H1 (cell line): ENCODE measurements at regions not wholly inside any gene's neighbourhood (a gene's known extent, or its start where the extent isn't known, plus 50 kb on each side); places are given as distances from the start of the nearest gene placed in this dataset.

ENCODE experiments used
- BCL11A ChIP-seq, 2 experiments: IDR thresholded peaks; one replicate each; pipeline ENCODE4 v1.6.1; 2011; ENCODE audit warnings: low read depth in 2 of 2, low read length in 2 of 2, mild to moderate bottlenecking in 2 of 2
- CEBPB ChIP-seq: IDR thresholded peaks from 2 replicates; pipeline ENCODE4 v1.6.1; 2012; ENCODE audit warnings: low read depth, low read length
- CHD1 ChIP-seq: IDR thresholded peaks from 2 replicates; pipeline ENCODE4 v1.6.1; 2012; ENCODE audit warnings: low read depth, low read length, improper control_type of control experiment
- CHD2 ChIP-seq: IDR thresholded peaks from 2 replicates; pipeline ENCODE4 v1.6.1; 2012; ENCODE audit warnings: low read length, improper control_type of control experiment
- EZH2 ChIP-seq: fragments of 200-600 bp; sonication (generic); IDR thresholded peaks from 2 replicates; pipeline ENCODE4 v1.7.1; 2012; ENCODE audit warnings: low read depth, mild to moderate bottlenecking, moderate library complexity, low read length, inconsistent platforms; ENCODE audit not compliant: severe bottlenecking
- HDAC6 ChIP-seq: IDR thresholded peaks from one replicate; pipeline ENCODE4 v1.7.1; 2012; ENCODE audit warnings: low read depth, mild to moderate bottlenecking, inconsistent platforms, low read length, moderate library complexity
- JUND ChIP-seq: IDR thresholded peaks from 2 replicates; pipeline ENCODE4 v1.6.1; 2011; ENCODE audit warnings: mild to moderate bottlenecking, improper control_type of control experiment, low read length
- MAFK ChIP-seq: IDR thresholded peaks from 2 replicates; pipeline ENCODE4 v1.6.1; 2012; ENCODE audit warnings: low read depth, mild to moderate bottlenecking, improper control_type of control experiment, low read length
- NRF1 ChIP-seq: IDR thresholded peaks from 2 replicates; pipeline ENCODE4 v1.6.1; 2011; ENCODE audit warnings: mild to moderate bottlenecking, low read depth, low read length, improper control_type of control experiment
- POLR2A ChIP-seq, 2 experiments: IDR thresholded peaks; 1 replicate in 1 of 2; 2 replicates in 1 of 2; pipeline ENCODE4 v1.6.1; 2011; ENCODE audit warnings: low read depth in 2 of 2, low read length in 2 of 2, mild to moderate bottlenecking in 2 of 2; ENCODE audit errors: control extremely low read depth in 1 of 2
- RFX5 ChIP-seq: IDR thresholded peaks from 2 replicates; pipeline ENCODE4 v1.6.1; 2011; ENCODE audit warnings: low read depth, low read length, improper control_type of control experiment, borderline replicate concordance
- TAF1 ChIP-seq: IDR thresholded peaks from 2 replicates; pipeline ENCODE4 v1.6.1; 2011; ENCODE audit warnings: mild to moderate bottlenecking, low read depth, low read length
- TF ChIP-seq, protein P1 (sequence below), 3 experiments: IDR thresholded peaks; 1 replicate in 2 of 3; 2 replicates in 1 of 3; pipeline versions ENCODE4 v1.5.1 to v1.6.1; 2011; ENCODE audit warnings: low read length in 3 of 3, mild to moderate bottlenecking in 3 of 3, inconsistent platforms in 2 of 3, low read depth in 1 of 3, moderate library complexity in 1 of 3; ENCODE audit not compliant: insufficient read depth in 1 of 3; ENCODE audit errors: control extremely low read depth in 1 of 3

- TF ChIP-seq POLR2A (IDR thresholded peaks at IDR 0.05; ENCODE audit: control extremely low read depth in 1 of 2, low read depth in 2 of 2, low read length in 2 of 2): no peak
- no peak for TF ChIP-seq CHD2
- TF ChIP-seq, protein P1, sequence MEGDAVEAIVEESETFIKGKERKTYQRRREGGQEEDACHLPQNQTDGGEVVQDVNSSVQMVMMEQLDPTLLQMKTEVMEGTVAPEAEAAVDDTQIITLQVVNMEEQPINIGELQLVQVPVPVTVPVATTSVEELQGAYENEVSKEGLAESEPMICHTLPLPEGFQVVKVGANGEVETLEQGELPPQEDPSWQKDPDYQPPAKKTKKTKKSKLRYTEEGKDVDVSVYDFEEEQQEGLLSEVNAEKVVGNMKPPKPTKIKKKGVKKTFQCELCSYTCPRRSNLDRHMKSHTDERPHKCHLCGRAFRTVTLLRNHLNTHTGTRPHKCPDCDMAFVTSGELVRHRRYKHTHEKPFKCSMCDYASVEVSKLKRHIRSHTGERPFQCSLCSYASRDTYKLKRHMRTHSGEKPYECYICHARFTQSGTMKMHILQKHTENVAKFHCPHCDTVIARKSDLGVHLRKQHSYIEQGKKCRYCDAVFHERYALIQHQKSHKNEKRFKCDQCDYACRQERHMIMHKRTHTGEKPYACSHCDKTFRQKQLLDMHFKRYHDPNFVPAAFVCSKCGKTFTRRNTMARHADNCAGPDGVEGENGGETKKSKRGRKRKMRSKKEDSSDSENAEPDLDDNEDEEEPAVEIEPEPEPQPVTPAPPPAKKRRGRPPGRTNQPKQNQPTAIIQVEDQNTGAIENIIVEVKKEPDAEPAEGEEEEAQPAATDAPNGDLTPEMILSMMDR (IDR thresholded peaks at IDR 0.05; ENCODE audit: control extremely low read depth in 1 of 3, insufficient read depth in 1 of 3, low read depth in 1 of 3, low read length in 3 of 3): no peak
- TF ChIP-seq TAF1: no peak
- no peak for TF ChIP-seq EZH2
- no peak for TF ChIP-seq RFX5
- no peak for TF ChIP-seq MAFK
- TF ChIP-seq HDAC6: no peak
- TF ChIP-seq NRF1: no peak
- no peak for TF ChIP-seq BCL11A (IDR thresholded peaks at IDR 0.05; ENCODE audit: low read depth in 2 of 2, low read length in 2 of 2)
- no peak for TF ChIP-seq CEBPB
- TF ChIP-seq CHD1: no peak
- no peak for TF ChIP-seq JUND
These were observed 124.5 kb upstream of the CSNK1A1L start for GRCh38 chr13:37229931-37230330.
